Esophagus squamous epithelium (tissue), 5 donors: ENCODE measurements at regions not wholly inside any gene's neighbourhood (a gene's known extent, or its start where the extent isn't known, plus 50 kb on each side); places are given as distances from the start of the nearest gene placed in this dataset.

Source experiments
- DNase-seq: peaks from one replicate; lab custom pipeline; 2025; lab: John Stamatoyannopoulos, UW
- H3K27ac ChIP-seq, 4 donors: fragments of 200-600 bp; sonication (generic); one replicate each; pipeline ENCODE4 v1.5.1; 2016 to 2019; ENCODE audit warnings: mild to moderate bottlenecking in 1 of 4
- H3K27me3 ChIP-seq, 4 donors: fragments of 200-600 bp; sonication (generic); 1 replicate in 3 of 4; 2 replicates in 1 of 4; pipeline versions ENCODE4 v1.5.1 to v1.6.0; 2017 to 2021; ENCODE audit warnings: antibody characterized with exemption in 1 of 4
- H3K36me3 ChIP-seq, 3 donors: fragments of 200-600 bp; sonication (generic); one replicate each; pipeline ENCODE4 v1.5.1; 2016 to 2019
- H3K4me1 ChIP-seq, 3 donors: fragments of 200-600 bp; sonication (generic); one replicate each; pipeline ENCODE4 v1.5.1; 2017 to 2019
- H3K4me3 ChIP-seq, 4 donors: fragments of 200-600 bp; sonication (generic); 1 replicate in 3 of 4; 2 replicates in 1 of 4; pipeline ENCODE4 v1.5.1; 2016 to 2019; ENCODE audit warnings: mild to moderate bottlenecking in 2 of 4, moderate library complexity in 1 of 4
- H3K9me3 ChIP-seq, 3 donors: fragments of 200-600 bp; sonication (generic); one replicate each; pipeline ENCODE4 v1.5.1; 2016 to 2019
- POLR2A ChIP-seq, 4 donors: fragments of 450-650 bp; IDR thresholded peaks; one replicate each; pipeline ENCODE4 v1.6.1; 2017; ENCODE audit warnings: antibody characterized with exemption in 4 of 4, mild to moderate bottlenecking in 4 of 4, moderate library complexity in 3 of 4
- WGBS, 2 donors: methylation state at CpG; one replicate each; pipeline ENCODE4 v1.1.5; 2018; 5-methylcytosine and 5-hydroxymethylcytosine counted together
- intact Hi-C: fragments of 100-400 bp; cut with DNase I; formaldehyde crosslinking; loops from one replicate; pipeline ENCODE4 v1.15.0; 2022
- TF ChIP-seq, protein P1 (sequence below), 6 experiments: fragments of 450-650 bp in 4 of 6; fragments of 200-600 bp in 2 of 6; sonication (generic) in 2 of 6; IDR thresholded peaks; one replicate each; pipeline ENCODE4 v1.5.1; 2016 to 2019; ENCODE audit warnings: antibody characterized with exemption in 6 of 6, mild to moderate bottlenecking in 4 of 6, moderate library complexity in 4 of 6
- donor health status: DM: yes; HTN: yes; CAD: no.

DNA sequence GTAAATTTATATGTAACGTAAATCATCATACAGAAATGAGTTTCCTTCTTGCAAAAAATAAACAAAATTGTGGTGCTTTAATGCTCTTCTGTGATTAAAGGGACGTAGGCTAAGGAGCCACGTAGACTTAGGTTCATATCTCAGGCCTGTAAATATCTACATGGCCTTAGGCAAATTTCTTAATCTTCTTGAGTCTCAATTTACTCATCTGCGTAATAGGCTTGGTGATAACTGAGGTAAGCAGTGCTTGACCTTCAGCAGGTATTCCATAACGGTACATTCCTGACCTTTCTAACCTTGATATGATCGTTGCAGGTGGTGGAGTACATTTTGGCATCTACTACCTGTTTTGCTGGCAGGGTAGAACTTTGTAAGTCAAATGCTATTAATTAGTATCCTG, 65.2 kb upstream of the TLR3 start:
- intact Hi-C loops, result no loop called here
- no peaks in the 10 kb centered on the region for H3K4me1 ChIP-seq
- no peaks in the 10 kb centered on the region for H3K9me3 ChIP-seq
- TF ChIP-seq POLR2A (IDR thresholded peaks at IDR 0.05), result no peak
- TF ChIP-seq, protein P1, sequence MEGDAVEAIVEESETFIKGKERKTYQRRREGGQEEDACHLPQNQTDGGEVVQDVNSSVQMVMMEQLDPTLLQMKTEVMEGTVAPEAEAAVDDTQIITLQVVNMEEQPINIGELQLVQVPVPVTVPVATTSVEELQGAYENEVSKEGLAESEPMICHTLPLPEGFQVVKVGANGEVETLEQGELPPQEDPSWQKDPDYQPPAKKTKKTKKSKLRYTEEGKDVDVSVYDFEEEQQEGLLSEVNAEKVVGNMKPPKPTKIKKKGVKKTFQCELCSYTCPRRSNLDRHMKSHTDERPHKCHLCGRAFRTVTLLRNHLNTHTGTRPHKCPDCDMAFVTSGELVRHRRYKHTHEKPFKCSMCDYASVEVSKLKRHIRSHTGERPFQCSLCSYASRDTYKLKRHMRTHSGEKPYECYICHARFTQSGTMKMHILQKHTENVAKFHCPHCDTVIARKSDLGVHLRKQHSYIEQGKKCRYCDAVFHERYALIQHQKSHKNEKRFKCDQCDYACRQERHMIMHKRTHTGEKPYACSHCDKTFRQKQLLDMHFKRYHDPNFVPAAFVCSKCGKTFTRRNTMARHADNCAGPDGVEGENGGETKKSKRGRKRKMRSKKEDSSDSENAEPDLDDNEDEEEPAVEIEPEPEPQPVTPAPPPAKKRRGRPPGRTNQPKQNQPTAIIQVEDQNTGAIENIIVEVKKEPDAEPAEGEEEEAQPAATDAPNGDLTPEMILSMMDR (IDR thresholded peaks at IDR 0.05), result no peak
- no peak overlapping the region for H3K4me3 ChIP-seq
- no peak for DNase-seq
- no peaks in the 10 kb centered on the region for H3K36me3 ChIP-seq
- 76 to 84% methylated on average over 6 of the region's 6 CpGs for WGBS, 2 donors
- no peak overlapping the region for H3K27ac ChIP-seq
- H3K27me3 ChIP-seq, result no peaks in the 10 kb centered on the region

DNA sequence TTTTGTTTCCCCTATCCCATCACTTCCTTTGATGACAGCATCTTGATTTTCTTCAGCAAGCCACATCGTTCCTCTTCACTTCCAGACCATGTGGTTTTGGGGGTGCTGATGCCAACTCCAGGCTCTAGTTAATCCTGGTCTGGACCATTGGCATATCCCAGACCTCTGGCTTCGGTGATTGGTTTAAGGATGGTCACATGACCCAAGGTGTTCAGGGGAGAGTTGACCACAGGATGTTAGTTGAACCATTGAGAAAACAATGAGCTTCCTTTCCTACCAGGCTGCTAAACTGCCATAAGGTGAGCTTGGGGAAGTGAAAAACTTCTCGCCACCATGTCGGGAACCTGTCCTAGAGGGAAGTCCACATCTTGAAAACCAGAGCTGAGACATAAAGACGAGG, 60.9 kb upstream of the TLR3 start:
- Histone ChIP-seq H3K4me1 (no peaks in the 10 kb centered on the region), H3K36me3 (no peaks in the 10 kb centered on the region), H3K27ac (no peak overlapping the region), H3K9me3 (no peaks in the 10 kb centered on the region), H3K27me3 (no peaks in the 10 kb centered on the region), H3K4me3 (no peak overlapping the region)
- intact Hi-C loops, result no loop called here
- TF ChIP-seq, protein P1 (IDR thresholded peaks at IDR 0.05), result no peak
- no peak for TF ChIP-seq POLR2A (IDR thresholded peaks at IDR 0.05)
- 76 to 79% methylated on average over 5 of the region's 5 CpGs for WGBS, 2 donors
- no peak for DNase-seq

- H3K27ac ChIP-seq, result no peak overlapping the region
- no peaks in the 10 kb centered on the region for H3K36me3 ChIP-seq
- no peaks in the 10 kb centered on the region for H3K9me3 ChIP-seq
- TF ChIP-seq, protein P1 (IDR thresholded peaks at IDR 0.05), result no peak
- no peak for TF ChIP-seq POLR2A (IDR thresholded peaks at IDR 0.05)
- DNase-seq, result no peak
- no peaks in the 10 kb centered on the region for H3K4me1 ChIP-seq
- intact Hi-C loops, result no loop called here
- no peaks in the 10 kb centered on the region for H3K27me3 ChIP-seq
- no peak overlapping the region for H3K4me3 ChIP-seq
These were observed 59.0 kb upstream of the TLR3 start for GRCh38 chr4:186009976-186010375.

DNA sequence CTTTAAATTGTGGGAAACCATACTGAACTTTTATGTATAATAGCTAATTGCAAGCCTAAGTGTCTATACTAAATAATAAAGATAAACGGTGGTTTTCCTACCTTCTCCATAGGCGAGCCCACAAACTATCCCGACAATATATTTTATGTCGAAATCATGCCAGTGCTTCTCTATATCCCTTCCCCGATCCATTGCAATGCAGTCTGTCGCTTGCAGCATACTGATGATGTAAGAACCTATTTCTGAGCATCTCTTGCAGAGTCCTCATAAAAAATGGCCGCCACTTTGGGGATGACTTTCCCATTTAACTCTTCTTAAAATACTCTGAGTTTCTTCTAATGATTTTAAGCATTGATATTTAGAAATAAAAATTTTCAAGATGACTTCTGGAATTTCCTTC, 58.1 kb upstream of the TLR3 start:
- intact Hi-C loops, result no loop called here
- Histone ChIP-seq H3K27ac (no peak overlapping the region), H3K4me3 (no peak overlapping the region), H3K36me3 (no peaks in the 10 kb centered on the region), H3K27me3 (no peaks in the 10 kb centered on the region), H3K9me3 (no peaks in the 10 kb centered on the region), H3K4me1 (no peaks in the 10 kb centered on the region)
- no peak for TF ChIP-seq POLR2A (IDR thresholded peaks at IDR 0.05)
- TF ChIP-seq, protein P1 (IDR thresholded peaks at IDR 0.05), result no peak
- WGBS, 2 donors, result 95 to 96% methylated on average over 7 of the region's 7 CpGs
- DNase-seq, result no peak

DNA sequence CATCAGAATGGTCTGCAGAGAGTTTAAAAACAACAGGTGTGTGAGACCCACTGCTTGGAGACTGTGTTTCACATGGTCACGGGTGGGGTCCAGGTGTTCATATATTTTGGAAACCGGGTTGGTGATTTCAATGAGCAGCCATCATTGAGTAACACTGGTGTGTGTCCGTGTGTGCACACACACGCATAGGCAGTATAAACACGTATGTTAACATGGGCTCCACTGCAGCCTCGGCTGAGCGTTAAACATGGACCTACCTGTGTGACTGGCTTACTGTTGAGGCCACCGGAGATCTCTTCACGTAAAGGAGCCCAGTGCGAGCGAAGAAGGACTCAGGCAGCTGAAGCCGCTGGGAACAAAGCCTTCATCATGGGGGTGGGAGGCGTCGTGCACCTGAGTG, 56.9 kb upstream of the TLR3 start:
- Histone ChIP-seq H3K36me3 (no peaks in the 10 kb centered on the region), H3K27ac (no peak overlapping the region), H3K4me3 (no peak overlapping the region), H3K4me1 (no peaks in the 10 kb centered on the region), H3K9me3 (no peaks in the 10 kb centered on the region), H3K27me3 (no peaks in the 10 kb centered on the region)
- DNase-seq, result no peak
- 92 to 93% methylated on average over 12 to 14 of the region's 14 CpGs for whole genome bisulfite sequencing, 2 donors
- TF ChIP-seq, protein P1 (IDR thresholded peaks at IDR 0.05), result no peak
- no peak for TF ChIP-seq POLR2A (IDR thresholded peaks at IDR 0.05)
- intact Hi-C loops, result no loop called here
